ENCODE measurements at regions not wholly inside any gene's neighbourhood (a gene's known extent, or its start where the extent isn't known, plus 50 kb on each side); places are given as distances from the start of the nearest gene placed in this dataset.

DNA sequence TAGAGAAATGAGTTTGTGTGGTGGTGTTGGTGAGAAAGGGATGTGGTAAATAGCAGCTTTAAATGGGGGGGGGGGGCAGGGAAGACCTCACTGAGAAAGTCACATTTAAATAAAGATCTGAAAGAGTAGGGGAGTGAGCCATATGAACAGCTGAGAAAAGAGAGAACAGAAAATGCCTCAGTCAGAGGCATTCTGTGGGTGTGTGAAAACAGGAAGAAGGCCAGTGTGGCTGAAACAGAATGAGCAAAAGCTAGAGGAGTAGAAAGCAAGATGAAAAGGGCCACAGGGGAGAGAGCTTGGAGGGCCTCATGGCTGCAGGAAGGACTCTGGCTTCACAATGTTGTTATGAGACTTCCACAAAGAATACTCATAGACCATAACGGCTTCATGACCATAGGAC, 783.3 kb downstream of the ZPLD1 start (continued):
- TF ChIP-seq BACH1 (IDR thresholded peaks at IDR 0.05; ENCODE audit: borderline replicate concordance) (peak; percentile 39; the same call in 1 of the 2 replicates), ZBED1 (IDR thresholded peaks at IDR 0.05; ENCODE audit: borderline replicate concordance) (peak; percentile 65; the same call in 1 of the 2 replicates), MEF2A (IDR thresholded peaks at IDR 0.05; ENCODE audit: insufficient read depth, low read depth, low read length) (peak; percentile 83), CBX3 (IDR thresholded peaks at IDR 0.05; ENCODE audit: borderline replicate concordance, low read depth) (no peak), MTA2 (IDR thresholded peaks at IDR 0.05; ENCODE audit: low read depth) (peak; percentile 90), ZNF24 (IDR thresholded peaks at IDR 0.05) (peak; percentile 64; the same call in 1 of the 2 replicates), BCL11A (IDR thresholded peaks at IDR 0.05; ENCODE audit: low read depth, low read length) (peak; percentile 93), ATF7 (IDR thresholded peaks at IDR 0.05; ENCODE audit: low read depth) (peak; percentile 81), IKZF2 (IDR thresholded peaks at IDR 0.05) (peak; percentile 90 to 95), YY1 (IDR thresholded peaks at IDR 0.05; ENCODE audit: low read depth, low read length) (peak; percentile 66), EP300 (IDR thresholded peaks at IDR 0.05; ENCODE audit: borderline replicate concordance in 1 of 2, control insufficient read depth in 1 of 2, low read depth in 2 of 2, low read length in 2 of 2) (peak; percentile 79 to 85), RAD21 (IDR thresholded peaks at IDR 0.05; ENCODE audit: insufficient read depth, low read depth, low read length) (no peak), TCF12 (IDR thresholded peaks at IDR 0.05; ENCODE audit: low read depth, low read length) (peak; percentile 80), NR2C2 (IDR thresholded peaks at IDR 0.05; ENCODE audit: borderline replicate concordance, control insufficient read depth, insufficient read length, low read depth) (no peak), SUPT20H (IDR thresholded peaks at IDR 0.05; ENCODE audit: borderline replicate concordance, control insufficient read depth, low read depth, low read length) (no peak), CREM (IDR thresholded peaks at IDR 0.05; ENCODE audit: low read depth) (peak; percentile 91), CREB1 (IDR thresholded peaks at IDR 0.05; ENCODE audit: low read depth) (peak; percentile 64; the same call in 1 of the 2 replicates), NR2C1 (IDR thresholded peaks at IDR 0.05) (no peak), DPF2 (IDR thresholded peaks at IDR 0.05) (peak; percentile 93), IRF4 (IDR thresholded peaks at IDR 0.05; ENCODE audit: low read depth, low read length) (peak; percentile 95), MYB (IDR thresholded peaks at IDR 0.05; ENCODE audit: borderline replicate concordance, low read depth, low read length) (no peak), MEF2B (IDR thresholded peaks at IDR 0.05; ENCODE audit: partially characterized antibody, poor library complexity, severe bottlenecking) (peak; percentile 90)
- TF ChIP-seq, protein P1, sequence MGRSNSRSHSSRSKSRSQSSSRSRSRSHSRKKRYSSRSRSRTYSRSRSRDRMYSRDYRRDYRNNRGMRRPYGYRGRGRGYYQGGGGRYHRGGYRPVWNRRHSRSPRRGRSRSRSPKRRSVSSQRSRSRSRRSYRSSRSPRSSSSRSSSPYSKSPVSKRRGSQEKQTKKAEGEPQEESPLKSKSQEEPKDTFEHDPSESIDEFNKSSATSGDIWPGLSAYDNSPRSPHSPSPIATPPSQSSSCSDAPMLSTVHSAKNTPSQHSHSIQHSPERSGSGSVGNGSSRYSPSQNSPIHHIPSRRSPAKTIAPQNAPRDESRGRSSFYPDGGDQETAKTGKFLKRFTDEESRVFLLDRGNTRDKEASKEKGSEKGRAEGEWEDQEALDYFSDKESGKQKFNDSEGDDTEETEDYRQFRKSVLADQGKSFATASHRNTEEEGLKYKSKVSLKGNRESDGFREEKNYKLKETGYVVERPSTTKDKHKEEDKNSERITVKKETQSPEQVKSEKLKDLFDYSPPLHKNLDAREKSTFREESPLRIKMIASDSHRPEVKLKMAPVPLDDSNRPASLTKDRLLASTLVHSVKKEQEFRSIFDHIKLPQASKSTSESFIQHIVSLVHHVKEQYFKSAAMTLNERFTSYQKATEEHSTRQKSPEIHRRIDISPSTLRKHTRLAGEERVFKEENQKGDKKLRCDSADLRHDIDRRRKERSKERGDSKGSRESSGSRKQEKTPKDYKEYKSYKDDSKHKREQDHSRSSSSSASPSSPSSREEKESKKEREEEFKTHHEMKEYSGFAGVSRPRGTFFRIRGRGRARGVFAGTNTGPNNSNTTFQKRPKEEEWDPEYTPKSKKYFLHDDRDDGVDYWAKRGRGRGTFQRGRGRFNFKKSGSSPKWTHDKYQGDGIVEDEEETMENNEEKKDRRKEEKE (IDR thresholded peaks at IDR 0.05): no peak
- TF ChIP-seq, protein P2, sequence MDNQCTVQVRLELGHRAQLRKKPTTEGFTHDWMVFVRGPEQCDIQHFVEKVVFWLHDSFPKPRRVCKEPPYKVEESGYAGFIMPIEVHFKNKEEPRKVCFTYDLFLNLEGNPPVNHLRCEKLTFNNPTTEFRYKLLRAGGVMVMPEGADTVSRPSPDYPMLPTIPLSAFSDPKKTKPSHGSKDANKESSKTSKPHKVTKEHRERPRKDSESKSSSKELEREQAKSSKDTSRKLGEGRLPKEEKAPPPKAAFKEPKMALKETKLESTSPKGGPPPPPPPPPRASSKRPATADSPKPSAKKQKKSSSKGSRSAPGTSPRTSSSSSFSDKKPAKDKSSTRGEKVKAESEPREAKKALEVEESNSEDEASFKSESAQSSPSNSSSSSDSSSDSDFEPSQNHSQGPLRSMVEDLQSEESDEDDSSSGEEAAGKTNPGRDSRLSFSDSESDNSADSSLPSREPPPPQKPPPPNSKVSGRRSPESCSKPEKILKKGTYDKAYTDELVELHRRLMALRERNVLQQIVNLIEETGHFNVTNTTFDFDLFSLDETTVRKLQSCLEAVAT (IDR thresholded peaks at IDR 0.05): peak; percentile 85
- TF ChIP-seq, protein P3, sequence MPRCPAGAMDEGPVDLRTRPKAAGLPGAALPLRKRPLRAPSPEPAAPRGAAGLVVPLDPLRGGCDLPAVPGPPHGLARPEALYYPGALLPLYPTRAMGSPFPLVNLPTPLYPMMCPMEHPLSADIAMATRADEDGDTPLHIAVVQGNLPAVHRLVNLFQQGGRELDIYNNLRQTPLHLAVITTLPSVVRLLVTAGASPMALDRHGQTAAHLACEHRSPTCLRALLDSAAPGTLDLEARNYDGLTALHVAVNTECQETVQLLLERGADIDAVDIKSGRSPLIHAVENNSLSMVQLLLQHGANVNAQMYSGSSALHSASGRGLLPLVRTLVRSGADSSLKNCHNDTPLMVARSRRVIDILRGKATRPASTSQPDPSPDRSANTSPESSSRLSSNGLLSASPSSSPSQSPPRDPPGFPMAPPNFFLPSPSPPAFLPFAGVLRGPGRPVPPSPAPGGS (IDR thresholded peaks at IDR 0.05; ENCODE audit: borderline replicate concordance, insufficient read depth, low read depth, low read length, poor library complexity, severe bottlenecking): peak; percentile 87
- TF ChIP-seq, protein P4, sequence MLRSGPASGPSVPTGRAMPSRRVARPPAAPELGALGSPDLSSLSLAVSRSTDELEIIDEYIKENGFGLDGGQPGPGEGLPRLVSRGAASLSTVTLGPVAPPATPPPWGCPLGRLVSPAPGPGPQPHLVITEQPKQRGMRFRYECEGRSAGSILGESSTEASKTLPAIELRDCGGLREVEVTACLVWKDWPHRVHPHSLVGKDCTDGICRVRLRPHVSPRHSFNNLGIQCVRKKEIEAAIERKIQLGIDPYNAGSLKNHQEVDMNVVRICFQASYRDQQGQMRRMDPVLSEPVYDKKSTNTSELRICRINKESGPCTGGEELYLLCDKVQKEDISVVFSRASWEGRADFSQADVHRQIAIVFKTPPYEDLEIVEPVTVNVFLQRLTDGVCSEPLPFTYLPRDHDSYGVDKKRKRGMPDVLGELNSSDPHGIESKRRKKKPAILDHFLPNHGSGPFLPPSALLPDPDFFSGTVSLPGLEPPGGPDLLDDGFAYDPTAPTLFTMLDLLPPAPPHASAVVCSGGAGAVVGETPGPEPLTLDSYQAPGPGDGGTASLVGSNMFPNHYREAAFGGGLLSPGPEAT (IDR thresholded peaks at IDR 0.05; ENCODE audit: low read depth): peak; percentile 87
